ENCODE measurements at regions not wholly inside any gene's neighbourhood (a gene's known extent, or its start where the extent isn't known, plus 50 kb on each side); places are given as distances from the start of the nearest gene placed in this dataset.

DNA sequence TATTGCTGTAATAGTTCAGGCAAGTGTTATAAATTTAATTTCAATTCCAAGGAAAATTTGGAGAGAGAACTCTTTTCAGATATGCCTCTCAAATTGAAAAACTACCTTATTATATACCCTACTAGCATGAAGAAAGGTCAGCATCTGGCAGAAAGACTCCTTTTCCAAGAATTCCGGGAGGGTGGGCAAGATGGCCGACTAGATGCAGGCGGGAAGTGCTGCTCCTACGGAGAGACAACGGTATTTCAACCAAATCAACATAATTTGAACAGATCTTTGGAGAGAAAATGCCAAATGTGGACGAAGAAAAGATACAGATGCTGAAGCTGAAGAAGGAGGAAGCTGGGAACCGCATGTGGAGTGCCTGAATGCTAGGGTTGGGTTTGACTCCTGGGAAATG lies 53.8 kb upstream of the INTU start:
- Histone ChIP-seq H3K36me3 (ENCODE audit: control insufficient read depth, low read length) (no peaks in the 10 kb centered on the region), H4K20me1 (ENCODE audit: control insufficient read depth, insufficient read depth, low read depth, low read length) (no peaks in the 10 kb centered on the region), H3F3A (ENCODE audit: control insufficient read depth, insufficient read depth) (no peaks in the 10 kb centered on the region), H3K4me1 (ENCODE audit: control insufficient read depth, low read length) (no peaks in the 10 kb centered on the region), H3K79me2 (ENCODE audit: control insufficient read depth, low read length) (no peaks in the 10 kb centered on the region), H3K4me3 (ENCODE audit: low read length) (no peak overlapping the region), H3K4me2 (ENCODE audit: low read length) (no peak overlapping the region), H3K27me3 (ENCODE audit: control insufficient read depth, low read length) (0 out of 2 replicates have a peak, but pooled peaks cover 6% of the 10 kb centered on the region), H3K27ac (ENCODE audit: low read depth, low read length) (no peak overlapping the region), H3K9me2 (replicated peaks; ENCODE audit: control insufficient read depth, low read length) (no peaks in the 10 kb centered on the region), H3K9me3 (ENCODE audit: control insufficient read depth, insufficient read depth, low read length) (no peaks in the 10 kb centered on the region)
- TF ChIP-seq, protein P1, sequence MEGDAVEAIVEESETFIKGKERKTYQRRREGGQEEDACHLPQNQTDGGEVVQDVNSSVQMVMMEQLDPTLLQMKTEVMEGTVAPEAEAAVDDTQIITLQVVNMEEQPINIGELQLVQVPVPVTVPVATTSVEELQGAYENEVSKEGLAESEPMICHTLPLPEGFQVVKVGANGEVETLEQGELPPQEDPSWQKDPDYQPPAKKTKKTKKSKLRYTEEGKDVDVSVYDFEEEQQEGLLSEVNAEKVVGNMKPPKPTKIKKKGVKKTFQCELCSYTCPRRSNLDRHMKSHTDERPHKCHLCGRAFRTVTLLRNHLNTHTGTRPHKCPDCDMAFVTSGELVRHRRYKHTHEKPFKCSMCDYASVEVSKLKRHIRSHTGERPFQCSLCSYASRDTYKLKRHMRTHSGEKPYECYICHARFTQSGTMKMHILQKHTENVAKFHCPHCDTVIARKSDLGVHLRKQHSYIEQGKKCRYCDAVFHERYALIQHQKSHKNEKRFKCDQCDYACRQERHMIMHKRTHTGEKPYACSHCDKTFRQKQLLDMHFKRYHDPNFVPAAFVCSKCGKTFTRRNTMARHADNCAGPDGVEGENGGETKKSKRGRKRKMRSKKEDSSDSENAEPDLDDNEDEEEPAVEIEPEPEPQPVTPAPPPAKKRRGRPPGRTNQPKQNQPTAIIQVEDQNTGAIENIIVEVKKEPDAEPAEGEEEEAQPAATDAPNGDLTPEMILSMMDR (IDR thresholded peaks at IDR 0.05; ENCODE audit: low read depth, low read length, poor library complexity, severe bottlenecking), result no peak
- TF ChIP-seq EZH2phosphoT487 (IDR thresholded peaks at IDR 0.05; ENCODE audit: borderline replicate concordance, low read length), result no peak

DNA sequence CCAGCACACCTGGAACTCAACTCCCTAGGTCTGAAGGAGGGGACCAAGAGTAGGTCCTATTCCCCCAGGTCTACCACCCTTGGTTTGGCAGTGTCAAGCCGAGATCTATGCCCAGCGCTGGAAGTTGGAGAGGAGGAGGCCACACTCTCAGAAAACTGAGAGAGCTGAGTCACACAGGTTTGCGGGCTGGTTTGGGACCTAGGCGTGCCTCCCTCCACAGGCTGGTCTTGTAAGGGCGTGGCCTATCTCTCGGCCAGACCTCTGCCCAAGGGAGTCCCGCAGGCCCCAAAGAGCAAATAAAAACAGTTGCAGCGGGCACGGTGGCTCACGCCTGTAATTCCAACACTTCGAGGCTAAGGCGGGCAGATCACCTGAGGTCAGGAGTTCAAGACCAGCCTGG lies 52.9 kb upstream of the INTU start:
- Histone ChIP-seq H3K4me3 (ENCODE audit: low read length) (no peak overlapping the region), H3K9me2 (replicated peaks; ENCODE audit: control insufficient read depth, low read length) (no peaks in the 10 kb centered on the region), H3K27me3 (ENCODE audit: control insufficient read depth, low read length) (0 out of 2 replicates have a peak, but pooled peaks cover 7% of the 10 kb centered on the region), H3F3A (ENCODE audit: control insufficient read depth, insufficient read depth) (no peaks in the 10 kb centered on the region), H3K36me3 (ENCODE audit: control insufficient read depth, low read length) (no peaks in the 10 kb centered on the region), H3K27ac (ENCODE audit: low read depth, low read length) (no peak overlapping the region), H3K4me1 (ENCODE audit: control insufficient read depth, low read length) (no peaks in the 10 kb centered on the region), H3K9me3 (ENCODE audit: control insufficient read depth, insufficient read depth, low read length) (no peaks in the 10 kb centered on the region), H3K4me2 (ENCODE audit: low read length) (no peak overlapping the region), H4K20me1 (ENCODE audit: control insufficient read depth, insufficient read depth, low read depth, low read length) (no peaks in the 10 kb centered on the region), H3K79me2 (ENCODE audit: control insufficient read depth, low read length) (no peaks in the 10 kb centered on the region)
- no peak for TF ChIP-seq EZH2phosphoT487 (IDR thresholded peaks at IDR 0.05; ENCODE audit: borderline replicate concordance, low read length)
- TF ChIP-seq, protein P1 (IDR thresholded peaks at IDR 0.05; ENCODE audit: low read depth, low read length, poor library complexity, severe bottlenecking), result no peak

DNA sequence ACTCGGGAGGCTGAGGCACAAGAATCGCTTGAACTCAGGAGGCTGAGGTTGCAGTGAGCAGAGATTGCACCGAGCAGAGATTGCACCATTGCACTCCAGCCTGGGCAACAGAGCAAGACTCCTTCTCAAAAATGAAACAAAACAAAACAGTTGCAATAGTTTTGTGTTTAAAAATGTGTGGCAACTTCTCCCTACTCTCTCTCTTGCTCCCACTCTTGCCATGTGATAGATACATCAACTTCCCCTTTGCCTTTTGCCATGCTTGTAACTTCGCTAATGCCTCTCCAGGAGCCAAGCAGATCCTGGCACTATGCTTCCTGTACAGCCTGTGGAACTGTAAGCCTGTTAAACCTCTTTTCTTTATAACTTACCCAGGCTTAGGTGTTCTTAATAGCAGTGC lies 52.5 kb upstream of the INTU start:
- TF ChIP-seq EZH2phosphoT487 (IDR thresholded peaks at IDR 0.05; ENCODE audit: borderline replicate concordance, low read length), result no peak
- TF ChIP-seq, protein P1 (IDR thresholded peaks at IDR 0.05; ENCODE audit: low read depth, low read length, poor library complexity, severe bottlenecking), result no peak
- H4K20me1 ChIP-seq (ENCODE audit: control insufficient read depth, insufficient read depth, low read depth, low read length), result no peaks in the 10 kb centered on the region
- H3K4me3 ChIP-seq (ENCODE audit: low read length), result no peak overlapping the region
- no peak overlapping the region for H3K4me2 ChIP-seq (ENCODE audit: low read length)
- no peaks in the 10 kb centered on the region for H3F3A ChIP-seq (ENCODE audit: control insufficient read depth, insufficient read depth)
- H3K9me3 ChIP-seq (ENCODE audit: control insufficient read depth, insufficient read depth, low read length), result no peaks in the 10 kb centered on the region
- no peaks in the 10 kb centered on the region for H3K36me3 ChIP-seq (ENCODE audit: control insufficient read depth, low read length)
- H3K79me2 ChIP-seq (ENCODE audit: control insufficient read depth, low read length), result no peaks in the 10 kb centered on the region
- H3K27ac ChIP-seq (ENCODE audit: low read depth, low read length), result no peak overlapping the region
- no peaks in the 10 kb centered on the region for H3K9me2 ChIP-seq (replicated peaks; ENCODE audit: control insufficient read depth, low read length)
- no peaks in the 10 kb centered on the region for H3K4me1 ChIP-seq (ENCODE audit: control insufficient read depth, low read length)
- 0 out of 2 replicates have a peak, but pooled peaks cover 7% of the 10 kb centered on the region for H3K27me3 ChIP-seq (ENCODE audit: control insufficient read depth, low read length)
